ENCODE measurements at regions not wholly inside any gene's neighbourhood (a gene's known extent, or its start where the extent isn't known, plus 50 kb on each side); places are given as distances from the start of the nearest gene placed in this dataset.

GRCh38 chr4:63361066-63361465, 1048.2 kb downstream of the TECRL start:
- no peak for TF ChIP-seq CTCF (IDR thresholded peaks at IDR 0.05)
- Histone ChIP-seq H3K27ac (no peak overlapping the region), H3K36me3 (no peaks in the 10 kb centered on the region), H3K4me3 (no peak overlapping the region), H3K4me1 (no peaks in the 10 kb centered on the region), H3K9me3 (no peaks in the 10 kb centered on the region), H3K27me3 (ENCODE audit: low read depth) (no peaks in the 10 kb centered on the region)
- intact Hi-C loops (cut with DNase I), result no loop called here
- DNase-seq (no peak), ATAC-seq (no peak)

DNA sequence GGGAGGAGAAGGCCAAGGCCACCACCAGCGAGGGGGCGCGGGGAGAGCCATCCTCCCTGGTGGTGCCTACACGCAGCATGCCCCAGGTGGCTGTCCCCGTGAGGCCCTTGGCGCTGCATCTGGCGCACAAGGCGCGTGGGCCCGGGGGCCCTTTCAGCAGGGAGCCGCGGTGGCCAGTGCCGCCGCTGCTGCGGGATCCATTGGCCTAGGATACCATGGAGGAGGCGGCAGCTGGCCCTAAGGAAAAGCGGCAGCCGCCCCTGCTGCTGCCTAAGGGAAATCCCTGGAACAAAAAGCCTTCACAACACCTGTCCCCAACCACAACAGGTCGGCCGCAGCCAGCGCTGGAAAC, 1059.6 kb downstream of the TECRL start:
- H3K27ac ChIP-seq, result no peak overlapping the region
- intact Hi-C loops (cut with DNase I), result no loop called here
- DNase-seq, result peak; percentile 34
- no peaks in the 10 kb centered on the region for H3K36me3 ChIP-seq
- H3K9me3 ChIP-seq, result peaks cover 16% of the 10 kb centered on the region
- no peak overlapping the region for H3K4me3 ChIP-seq
- no peak for TF ChIP-seq CTCF (IDR thresholded peaks at IDR 0.05)
- ATAC-seq, result peak in 1 of 2 donors; percentile 23
- H3K4me1 ChIP-seq, result no peaks in the 10 kb centered on the region
- H3K27me3 ChIP-seq (ENCODE audit: low read depth), result no peaks in the 10 kb centered on the region

DNA sequence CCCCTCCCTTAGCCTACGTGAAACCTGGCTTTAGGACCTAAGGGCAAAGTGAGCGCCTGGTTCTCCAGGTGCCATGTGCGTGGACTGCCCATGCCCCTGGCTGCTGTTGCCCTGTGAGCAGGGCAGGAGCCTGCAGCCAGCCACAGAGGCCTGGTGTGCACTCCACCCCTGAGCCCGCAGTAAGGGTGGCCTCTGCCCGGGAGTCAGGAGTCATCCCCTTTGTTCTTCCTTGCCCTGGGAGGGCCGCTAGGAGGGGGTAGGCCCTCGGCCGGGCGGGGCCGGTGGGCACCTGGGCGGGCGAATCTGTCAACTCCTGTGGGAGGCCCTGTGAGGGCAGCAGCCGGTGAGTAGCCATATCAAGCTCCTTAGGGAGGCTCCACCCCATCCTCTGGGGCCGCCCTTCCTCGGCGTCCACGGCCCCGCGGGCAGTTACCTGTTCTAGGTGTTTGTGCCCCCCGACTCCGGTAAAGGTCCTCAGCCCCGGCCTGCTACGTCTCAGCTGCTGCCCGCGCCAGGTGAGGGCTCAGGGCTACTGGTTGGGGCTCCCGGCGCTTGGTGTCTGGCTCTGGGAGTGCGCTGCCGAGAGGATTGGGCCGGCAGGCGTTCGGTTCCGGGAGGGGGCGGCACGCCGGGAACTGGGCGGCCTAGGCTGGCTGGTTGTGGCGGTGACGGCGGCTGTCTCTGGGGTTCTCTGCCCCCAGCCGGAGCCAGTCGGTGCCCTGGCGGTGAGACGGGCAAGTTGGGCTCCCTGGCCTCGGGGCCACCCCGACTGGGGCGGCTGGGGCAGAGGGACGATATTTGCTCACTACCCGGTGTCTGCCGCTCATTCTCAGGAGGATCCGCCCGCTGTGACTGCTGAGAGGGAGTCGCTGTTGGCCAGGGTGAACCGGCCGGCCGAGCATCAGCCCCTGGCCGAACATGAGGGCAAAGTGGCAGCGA, 1060.2 kb downstream of the TECRL start:
- Histone ChIP-seq H3K27me3 (ENCODE audit: low read depth) (no peaks in the 10 kb centered on the region), H3K4me1 (no peaks in the 10 kb centered on the region), H3K4me3 (no peak overlapping the region), H3K36me3 (no peaks in the 10 kb centered on the region), H3K27ac (no peak overlapping the region), H3K9me3 (peaks cover 16% of the 10 kb centered on the region)
- intact Hi-C loops (cut with DNase I), result no loop called here
- peak; percentile 35 for DNase-seq
- ATAC-seq, result peak in 1 of 2 donors; percentile 41
- TF ChIP-seq CTCF (IDR thresholded peaks at IDR 0.05), result no peak

GRCh38 chr4:63325140-63325539, 1084.1 kb downstream of the TECRL start:
- Histone ChIP-seq H3K36me3 (no peaks in the 10 kb centered on the region), H3K4me1 (no peaks in the 10 kb centered on the region), H3K4me3 (no peak overlapping the region), H3K27me3 (ENCODE audit: low read depth) (no peaks in the 10 kb centered on the region), H3K27ac (no peak overlapping the region), H3K9me3 (peaks cover 12% of the 10 kb centered on the region)
- ATAC-seq (peak in 1 of 2 donors; percentile 45), DNase-seq (no peak)
- TF ChIP-seq CTCF (IDR thresholded peaks at IDR 0.05), result no peak
- intact Hi-C loops (cut with DNase I), result no loop called here

- no peaks in the 10 kb centered on the region for H3K9me3 ChIP-seq
- H3K4me3 ChIP-seq, result no peak overlapping the region
- H3K27ac ChIP-seq, result no peak overlapping the region
- H3K36me3 ChIP-seq, result no peaks in the 10 kb centered on the region
- H3K27me3 ChIP-seq (ENCODE audit: low read depth), result no peaks in the 10 kb centered on the region
- TF ChIP-seq CTCF (IDR thresholded peaks at IDR 0.05), result no peak
- no peak for ATAC-seq
- intact Hi-C loops (cut with DNase I), result no loop called here
- DNase-seq, result no peak
- H3K4me1 ChIP-seq, result no peaks in the 10 kb centered on the region
Observed at GRCh38 chr4:63316633-63317032, 1092.6 kb downstream of the TECRL start.

Data from lower lobe of right lung (tissue), 2 donors.